NCI-H1694 treated with DMSO at 0.1 percent for 48 hours (cell line): ENCODE measurements at regions not wholly inside any gene's neighbourhood (a gene's known extent, or its start where the extent isn't known, plus 50 kb on each side); places are given as distances from the start of the nearest gene placed in this dataset.

ENCODE experiments used
- DNase-seq: peaks from one replicate; lab custom pipeline; 2025; lab: John Stamatoyannopoulos, UW

DNA sequence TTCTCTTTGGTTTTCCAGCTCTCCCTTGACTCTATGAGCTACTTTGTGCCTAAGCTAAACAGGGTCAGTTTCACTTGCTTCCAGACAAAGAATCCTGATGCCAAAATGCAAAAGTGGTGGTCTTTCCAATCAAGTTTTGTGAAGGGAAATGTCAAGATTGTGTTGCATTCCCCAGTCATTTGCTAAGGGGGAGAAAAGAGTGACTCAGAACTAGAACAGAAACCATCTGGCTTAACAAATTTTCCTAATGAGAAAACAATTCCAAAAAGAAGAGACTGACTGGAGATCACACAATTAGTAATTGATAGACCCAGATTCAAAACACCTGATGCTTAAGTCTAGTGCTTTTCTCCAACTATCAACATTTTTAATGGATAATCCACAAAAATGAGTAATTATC lies 235.1 kb upstream of the DIO2 start:
- no peak for DNase-seq

DNA sequence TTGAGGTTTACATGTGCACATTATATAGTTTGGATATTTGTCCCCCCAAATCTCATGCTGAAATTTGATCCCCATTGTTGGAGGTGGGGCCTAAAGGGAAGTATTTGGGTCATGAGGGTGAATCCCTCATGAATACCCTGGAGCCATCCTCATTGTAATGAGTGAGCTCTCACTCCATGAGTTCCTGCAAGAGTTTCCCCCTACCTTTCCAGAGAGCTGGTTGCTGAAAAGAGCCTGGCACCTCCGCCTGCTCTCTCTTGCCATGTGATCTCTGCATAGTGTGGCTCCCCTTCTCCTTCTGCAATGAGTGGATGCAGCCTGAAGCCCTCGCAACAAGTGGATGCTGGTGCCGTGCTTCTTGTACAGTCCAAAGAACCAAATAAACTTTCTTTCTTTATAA lies 234.3 kb upstream of the DIO2 start:
- DNase-seq: no peak

DNA sequence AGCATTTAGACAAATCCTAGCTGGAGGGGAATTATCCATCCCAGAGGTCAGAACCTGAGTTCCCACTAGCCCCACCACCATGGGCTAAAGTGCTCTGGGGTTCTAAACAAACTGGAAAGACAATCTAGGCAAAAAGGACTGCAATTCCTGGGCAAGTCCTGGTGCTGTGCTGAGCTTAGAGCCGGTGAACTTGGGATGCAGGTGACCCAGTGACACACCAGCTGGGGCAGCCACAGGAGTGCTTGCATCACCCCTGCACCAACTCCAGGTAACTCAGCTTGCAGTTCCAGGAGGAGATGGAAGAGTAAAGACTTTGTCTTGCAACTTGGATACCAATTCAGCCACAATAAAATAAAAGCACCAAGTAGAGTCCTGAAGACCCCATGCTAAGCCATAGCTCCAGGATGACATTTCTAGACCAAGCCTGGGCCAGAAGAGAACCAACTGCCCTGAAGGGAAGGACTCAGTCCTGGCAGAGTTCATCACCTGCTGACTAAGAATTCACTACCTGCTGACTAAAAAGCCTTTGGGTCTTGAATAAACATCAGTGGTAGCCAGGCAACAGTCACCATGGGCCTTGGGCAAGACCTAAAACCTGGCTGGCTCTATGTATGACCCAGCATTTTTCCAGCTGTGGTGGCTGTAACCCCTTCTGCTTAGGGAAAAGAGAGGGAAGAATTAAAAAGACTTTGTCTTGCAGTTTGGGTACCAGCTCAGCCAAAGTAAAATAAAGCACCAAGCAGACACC lies 223.4 kb upstream of the DIO2 start:
- DNase-seq: no peak

DNA sequence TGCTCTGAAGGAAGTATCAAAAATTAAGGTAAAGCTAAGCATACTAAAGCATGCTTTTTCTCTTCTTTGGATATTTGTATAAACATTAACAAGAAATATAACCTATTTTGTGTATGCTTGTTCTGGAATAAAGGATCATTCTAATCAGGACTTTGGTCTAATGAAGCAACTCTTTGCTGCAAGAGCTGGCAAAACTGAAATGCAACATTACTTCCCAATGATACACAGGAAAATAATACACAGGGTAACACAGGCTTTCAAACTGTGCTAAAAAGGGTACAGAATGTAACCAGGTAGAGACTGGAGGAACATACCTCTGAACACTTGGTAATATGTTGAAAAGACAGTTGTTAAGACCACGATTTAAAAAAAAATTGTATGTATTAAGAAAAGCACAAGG lies 222.5 kb upstream of the DIO2 start:
- DNase-seq: no peak

DNA sequence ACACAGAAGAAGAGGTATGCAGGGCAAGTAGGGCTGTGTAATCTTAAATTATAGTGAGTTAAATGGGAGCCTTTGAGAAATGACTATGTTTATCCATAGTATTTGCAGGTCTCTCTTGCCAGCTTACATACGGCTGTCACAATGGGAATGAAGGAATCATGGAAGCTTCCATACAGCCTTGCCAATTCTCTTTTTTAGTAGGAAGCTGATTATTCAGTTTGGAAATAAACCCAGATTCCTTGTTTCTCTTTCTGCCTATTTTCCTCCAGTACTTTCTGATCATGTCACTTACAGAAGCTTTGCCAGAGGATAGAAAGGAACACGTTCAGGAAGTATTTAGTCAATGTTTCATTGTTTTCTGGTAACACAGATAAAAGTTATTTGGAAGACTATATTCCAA lies 217.4 kb upstream of the DIO2 start:
- DNase-seq: no peak

DNA sequence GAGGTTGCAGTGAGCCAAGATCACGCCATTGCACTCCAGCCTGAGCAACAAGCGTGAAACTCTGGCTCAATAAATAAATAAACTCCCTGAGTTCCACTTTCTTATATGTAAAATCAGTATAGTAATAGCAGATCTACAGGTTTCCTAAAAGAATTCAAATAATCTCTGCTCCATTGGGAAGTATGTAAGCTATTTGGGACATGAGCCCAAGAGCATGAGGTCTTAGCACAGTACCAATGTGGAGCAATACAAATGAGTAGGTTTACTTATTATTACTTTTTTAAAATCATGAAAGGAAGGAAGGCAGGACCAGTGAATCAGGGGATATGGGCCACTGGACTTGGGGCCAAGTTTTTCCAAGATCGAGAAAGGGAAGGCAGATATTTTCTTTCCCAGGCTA lies 216.9 kb upstream of the DIO2 start:
- no peak for DNase-seq

DNA sequence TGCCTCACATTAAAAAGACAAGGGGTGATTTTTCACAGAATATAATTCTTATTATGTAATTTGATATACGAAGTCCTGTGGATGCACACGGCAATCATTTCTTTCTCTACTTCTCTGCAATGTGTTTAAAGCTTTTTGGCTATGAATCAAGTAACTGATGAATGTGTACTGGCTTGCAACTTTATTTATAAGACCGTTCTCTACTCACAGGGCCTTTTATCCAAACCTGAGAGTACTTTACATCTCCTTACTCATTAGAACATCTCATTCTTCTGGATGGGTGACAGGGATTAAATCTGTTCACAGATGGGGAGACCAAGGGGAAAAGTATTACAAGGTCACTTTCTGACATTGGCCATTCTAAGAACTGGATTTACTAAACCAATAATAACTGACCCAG lies 215.8 kb upstream of the DIO2 start:
- DNase-seq: no peak

DNA sequence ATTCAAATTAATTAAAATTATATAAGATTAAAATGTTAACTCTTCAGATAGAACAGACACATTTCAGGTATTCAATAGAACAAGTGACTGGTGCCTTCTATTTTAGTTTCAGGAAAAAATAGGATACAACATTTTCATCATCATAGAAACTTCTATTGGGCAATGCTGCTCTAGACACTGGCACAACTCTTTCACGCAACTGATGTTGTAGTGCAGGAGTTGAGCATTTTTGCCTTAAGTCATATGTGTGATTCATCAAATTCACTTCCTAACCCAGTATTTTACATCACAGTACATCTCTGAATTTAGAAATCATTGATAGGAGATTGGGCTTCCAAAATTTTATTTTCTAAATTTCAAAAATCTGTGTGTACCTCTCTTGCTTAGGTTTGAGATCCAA lies 215.4 kb upstream of the DIO2 start:
- no peak for DNase-seq

DNA sequence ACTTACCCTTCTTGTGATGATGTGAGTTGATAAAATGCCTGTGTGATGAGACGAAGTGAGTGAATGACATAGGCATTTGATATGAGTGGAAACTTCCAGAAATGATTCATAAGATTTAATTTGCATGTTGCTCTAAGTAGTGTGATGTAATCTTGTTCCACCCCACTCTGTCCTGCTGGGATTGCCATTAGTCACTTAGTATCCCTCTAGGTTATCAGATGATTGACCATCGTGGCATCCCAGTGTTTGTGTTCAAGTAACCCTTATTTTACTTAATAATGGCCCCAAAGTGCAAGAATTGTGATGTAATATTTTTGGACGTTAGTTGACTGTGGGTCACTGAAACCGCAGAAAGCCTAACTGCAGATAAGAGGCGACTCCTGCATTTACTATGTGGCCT lies 214.4 kb upstream of the DIO2 start:
- no peak for DNase-seq

DNA sequence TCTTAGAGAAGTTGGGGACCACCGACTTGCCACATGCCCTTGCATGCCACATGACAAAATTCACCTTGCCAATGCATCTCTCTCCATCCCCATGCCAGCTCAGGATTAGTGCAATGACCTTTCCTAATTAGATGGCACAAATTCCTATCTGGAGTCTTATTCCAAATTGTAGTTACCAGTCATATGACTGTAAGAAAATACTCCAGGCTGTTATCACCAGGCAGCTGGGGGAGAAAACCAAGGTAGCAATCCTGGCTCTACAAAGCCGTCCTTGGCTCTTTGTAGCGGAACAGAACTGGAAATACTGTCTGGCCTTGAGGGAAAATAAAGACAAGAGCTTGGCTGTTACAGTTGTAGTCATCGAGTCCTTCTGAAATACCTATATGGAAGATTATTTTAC lies 208.5 kb upstream of the DIO2 start:
- DNase-seq: no peak

DNA sequence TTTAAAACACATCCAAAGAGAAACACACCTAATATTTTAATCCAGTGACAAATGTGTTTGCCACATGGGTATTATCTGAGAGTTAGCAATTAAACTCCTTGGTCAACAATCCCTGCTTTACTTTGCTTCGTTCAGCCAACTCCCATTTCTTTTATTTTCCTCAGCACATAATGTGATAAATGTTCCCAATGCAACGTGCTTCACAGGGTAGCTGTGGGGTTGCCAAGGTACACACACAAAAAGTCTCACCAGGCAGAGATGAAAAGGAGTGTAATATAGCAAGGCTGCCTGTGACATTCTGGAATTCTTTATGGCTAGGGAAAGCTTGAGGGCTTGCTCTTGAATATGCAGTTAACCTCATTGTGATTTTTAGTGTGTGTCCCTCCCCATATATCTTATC lies 208.0 kb upstream of the DIO2 start:
- DNase-seq: no peak

DNA sequence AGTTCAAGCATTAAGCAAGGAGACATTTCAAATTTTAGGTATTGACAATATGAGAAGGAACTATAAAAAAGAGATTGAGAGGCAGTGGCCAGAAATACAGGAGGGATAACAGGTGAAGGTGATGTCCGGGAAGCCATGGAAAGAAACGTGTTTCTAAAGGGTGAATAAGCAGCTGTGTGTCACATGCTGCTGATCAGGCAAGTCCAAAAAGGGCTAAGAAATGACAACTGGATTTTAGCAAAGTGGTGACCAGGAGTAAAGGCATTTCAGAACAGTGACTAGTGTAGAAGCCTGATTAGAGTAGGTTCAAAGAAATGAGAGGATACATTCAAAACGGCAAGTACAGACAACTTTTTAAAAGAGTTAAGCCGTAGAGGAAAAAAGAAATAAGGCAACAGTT lies 204.3 kb upstream of the DIO2 start:
- no peak for DNase-seq

DNA sequence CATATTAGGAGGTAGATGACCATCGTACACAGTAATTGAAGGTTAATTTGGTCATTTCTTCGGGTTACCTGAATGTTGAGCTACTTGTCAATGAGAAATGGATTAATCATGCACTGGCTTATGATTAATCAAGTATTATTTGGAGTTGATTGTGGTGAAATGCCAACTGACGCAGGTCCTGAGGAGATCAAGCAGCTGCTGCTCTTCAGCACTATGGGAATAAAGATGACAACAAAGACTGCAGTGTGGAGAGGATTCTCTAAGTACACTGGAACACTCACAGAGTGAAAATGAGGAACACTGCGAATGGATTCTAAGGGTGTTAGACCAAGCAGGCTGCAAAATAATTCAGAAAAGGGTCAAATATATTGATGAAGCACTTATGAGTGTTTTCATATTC lies 202.8 kb upstream of the DIO2 start:
- no peak for DNase-seq

DNA sequence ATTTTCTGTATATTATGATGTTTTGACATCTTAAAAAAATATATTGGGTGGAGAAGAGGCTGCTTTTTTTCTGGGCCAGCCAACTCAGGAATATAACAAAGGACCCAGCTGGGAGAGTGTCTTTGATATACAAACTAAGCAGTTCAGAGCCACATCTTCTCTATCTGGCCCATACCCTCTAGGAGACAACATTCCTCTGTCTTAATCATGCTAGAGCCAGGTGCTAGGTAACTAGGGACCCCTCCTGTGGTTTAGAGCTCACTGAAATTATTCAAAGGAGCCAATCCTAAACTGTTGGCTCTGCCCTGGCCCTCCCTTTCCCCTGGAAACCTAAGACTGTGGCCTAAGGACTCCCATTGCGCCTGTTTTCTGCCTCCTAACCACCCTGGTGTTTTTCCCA lies 193.1 kb upstream of the DIO2 start:
- no peak for DNase-seq

DNA sequence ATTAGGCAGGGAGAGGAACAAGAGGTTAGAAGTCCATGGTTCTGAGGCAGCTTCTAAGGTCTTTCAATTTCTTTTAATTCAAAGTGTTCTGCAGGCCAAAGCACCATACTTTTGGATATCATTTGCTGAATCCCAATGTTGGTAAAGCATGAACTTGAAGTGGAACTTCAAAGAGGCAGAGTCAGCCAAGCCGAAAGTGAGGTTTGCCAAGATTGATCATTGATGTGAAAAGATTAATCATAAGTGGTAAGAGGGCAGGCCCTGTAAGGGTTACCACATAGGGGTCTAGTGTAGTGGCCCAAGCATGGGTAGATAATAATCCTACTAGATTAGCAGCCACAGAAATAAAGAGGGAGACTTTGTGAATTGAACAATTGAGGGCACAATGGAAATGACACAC lies 191.7 kb upstream of the DIO2 start:
- DNase-seq: no peak

DNA sequence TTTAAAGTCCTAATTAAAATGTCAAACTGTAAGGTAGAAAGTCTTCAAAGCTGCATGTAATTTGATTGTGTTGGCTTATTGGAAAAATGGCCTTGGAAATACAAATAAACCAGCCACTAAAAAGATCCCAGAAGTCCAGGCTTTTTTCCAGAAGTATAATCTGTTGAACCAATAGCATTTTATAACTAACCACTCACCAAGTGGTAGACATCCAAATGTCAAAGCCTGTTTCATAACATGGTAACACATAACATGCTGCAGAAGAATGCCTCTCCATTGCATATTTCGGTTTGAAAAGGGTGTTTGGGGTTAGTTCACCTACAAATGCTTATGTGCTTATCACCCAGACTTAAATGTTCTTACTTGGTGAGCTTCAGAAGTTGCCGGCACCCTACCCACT lies 183.7 kb upstream of the DIO2 start:
- no peak for DNase-seq

DNA sequence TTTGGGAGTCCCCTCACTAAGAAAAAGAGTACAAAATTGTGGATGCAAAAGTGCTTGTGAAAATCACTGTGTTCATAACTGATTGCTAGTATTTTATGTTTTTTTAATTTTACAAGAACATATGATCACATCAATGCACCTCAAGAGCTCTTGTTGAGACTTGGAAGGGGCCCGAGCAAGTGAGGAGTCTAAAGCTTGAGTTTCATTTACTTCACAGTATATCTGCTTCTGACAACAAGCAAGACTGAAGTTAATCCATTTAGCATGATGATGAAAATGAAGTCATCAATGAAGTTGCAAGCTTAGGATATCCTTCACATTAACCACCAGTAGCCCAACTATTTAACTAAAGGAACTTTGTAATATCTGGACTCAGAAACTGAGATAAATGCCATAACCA lies 182.5 kb upstream of the DIO2 start:
- no peak for DNase-seq

DNA sequence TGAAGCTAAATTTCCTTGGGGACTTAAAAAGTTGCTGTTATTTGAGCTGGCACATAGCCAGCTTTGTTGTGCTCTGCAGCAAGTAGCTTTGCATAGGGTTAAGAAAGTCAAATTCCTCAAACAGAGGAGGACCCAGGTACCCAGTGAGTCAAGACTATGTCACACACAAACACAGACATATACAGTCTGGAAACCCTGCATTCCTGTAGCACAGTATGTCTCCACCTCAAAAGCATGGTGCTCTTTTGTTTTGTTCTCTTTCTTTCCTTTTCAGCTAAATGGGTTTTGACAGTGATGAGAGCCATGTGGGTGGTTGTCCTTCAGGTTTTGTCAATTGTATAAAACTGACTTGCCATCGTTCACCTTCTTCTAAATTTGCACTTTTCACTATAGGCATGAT lies 179.6 kb upstream of the DIO2 start:
- DNase-seq: no peak

DNA sequence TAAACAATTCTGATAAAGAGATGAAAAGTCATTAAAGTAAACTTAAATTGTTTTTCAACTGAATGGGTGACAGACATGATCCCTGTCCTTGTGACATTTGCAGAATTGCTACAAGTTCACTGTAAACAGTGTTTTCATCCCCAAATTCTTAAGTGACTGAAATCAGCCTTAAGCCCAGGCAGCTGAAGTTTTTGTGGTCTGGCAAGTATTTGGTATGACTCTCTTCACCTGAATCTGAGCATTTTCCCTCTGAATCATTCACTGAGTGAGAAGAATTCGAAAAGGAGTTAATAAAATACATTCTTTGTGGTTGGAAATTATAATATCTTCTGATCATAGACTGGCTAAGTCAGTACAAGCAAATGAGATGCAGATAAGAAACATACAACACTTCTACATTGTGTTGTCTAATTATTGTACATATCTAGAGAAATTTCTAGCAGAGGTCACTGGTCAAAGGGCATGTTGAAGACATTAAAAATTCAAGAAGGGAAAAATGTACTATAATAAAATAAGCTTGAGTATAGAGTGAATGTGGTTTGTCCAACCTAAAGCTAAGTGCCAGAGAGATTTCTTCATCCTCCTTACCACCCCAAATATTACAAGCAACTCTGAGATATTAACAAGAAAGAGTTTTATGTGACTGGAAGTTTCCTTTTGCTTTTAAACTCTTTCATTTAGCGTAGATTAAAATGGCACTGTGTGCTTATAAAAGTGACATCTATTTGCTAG lies 177.8 kb upstream of the DIO2 start:
- DNase-seq: no peak

DNA sequence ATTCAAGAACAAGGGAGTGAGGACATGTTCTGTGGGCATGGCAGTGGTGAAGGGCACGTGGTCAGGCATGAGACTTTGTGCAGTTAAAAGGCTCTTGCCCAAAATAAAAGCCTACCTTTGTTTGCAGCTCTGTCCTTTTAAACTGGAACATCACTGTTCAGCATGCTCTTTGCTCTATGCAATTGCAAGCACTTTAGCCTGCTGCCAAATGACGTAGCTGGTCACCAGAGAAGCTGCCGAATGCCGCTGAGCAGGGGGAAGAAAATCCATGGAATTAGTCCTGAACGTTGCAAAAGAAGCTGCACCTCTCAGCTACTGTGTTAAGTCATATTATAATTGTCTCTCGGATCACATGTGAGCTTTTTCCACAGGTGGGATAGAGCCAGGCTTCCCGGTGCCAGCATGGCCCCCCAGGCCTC lies 176.3 kb upstream of the DIO2 start:
- no peak for DNase-seq

DNA sequence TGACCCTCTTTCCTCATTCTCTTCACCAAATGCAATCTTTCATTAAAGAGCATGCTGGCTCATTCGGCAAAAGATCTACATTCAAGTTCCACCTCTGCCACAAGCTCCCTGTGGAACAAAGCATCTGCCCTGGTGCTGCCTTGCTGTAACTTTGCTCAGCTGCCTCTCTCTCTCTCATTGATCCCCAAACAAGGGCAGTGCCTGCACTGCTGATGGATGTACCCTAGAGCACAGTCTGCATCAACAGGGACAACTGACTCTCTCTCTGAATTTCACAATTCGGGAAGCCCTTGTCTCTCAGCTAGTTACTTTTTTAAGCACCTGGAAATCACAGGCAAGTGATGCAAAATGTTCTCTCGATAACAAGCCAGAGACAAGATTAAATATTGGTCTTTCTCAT lies 174.0 kb upstream of the DIO2 start:
- no peak for DNase-seq

DNA sequence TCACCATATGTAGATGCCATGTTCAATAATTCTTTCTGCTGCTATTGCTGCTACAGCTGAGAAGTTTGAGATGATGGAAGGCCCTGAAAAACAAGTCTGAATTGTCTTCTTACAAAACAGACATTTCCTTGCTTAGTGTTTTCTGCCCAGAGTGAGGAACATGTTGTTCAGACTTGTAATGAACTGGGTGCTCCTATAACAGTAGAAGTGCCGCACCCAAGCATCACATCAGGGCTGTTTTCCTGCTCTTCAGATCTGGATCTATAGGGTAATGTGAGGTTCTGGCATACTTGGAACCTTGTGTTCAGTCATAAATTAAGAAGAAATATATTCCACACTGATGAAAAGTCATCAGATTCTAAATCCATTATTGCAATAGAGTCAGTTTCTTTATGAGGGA lies 171.9 kb upstream of the DIO2 start:
- no peak for DNase-seq

DNA sequence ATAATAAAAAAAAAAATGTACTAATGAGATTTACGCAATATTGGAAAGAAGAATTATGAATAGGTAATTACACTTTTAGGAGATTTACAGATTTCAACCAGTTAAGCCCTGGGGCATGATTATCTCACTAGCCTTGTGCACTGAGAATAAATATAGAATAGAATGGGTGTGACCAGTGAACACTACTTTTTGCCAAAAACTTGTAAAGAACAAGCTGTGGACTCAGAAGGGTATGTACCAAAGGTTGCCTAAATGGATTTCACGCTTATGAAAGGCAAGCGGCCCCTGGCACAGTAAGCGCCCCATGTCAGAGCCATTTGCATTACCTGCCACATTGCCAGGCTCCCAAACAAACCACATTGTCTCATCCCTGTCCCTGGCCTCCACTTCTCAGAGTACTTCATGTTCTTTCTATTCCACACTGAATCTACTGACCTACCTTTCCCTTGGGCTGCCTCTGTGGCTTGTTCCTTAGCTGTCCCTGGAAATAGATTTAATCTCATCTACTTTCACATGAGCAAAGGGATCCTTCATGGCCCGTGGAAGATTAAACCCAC lies 170.6 kb upstream of the DIO2 start:
- no peak for DNase-seq

DNA sequence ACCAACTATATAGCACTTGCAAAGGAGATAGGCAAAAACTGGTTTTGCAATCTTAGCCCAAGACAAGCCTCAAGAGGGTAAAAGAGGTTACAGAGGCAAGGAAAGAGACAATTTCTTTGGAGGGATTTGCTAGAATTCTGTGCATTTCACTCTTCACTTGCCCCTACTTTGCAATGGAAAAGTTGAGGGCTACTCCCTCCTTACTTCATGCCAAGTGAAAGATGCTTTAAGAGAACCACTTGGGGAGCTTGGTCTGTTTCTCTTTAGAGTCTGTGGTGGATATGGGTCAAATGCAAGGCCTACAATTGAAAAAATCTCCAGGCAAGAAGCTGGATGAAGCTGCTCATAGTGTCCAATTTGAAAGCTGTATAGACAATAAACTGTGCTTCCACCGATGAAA lies 167.7 kb upstream of the DIO2 start:
- DNase-seq: no peak
